HCT116 (cell line): ENCODE measurements at regions not wholly inside any gene's neighbourhood (a gene's known extent, or its start where the extent isn't known, plus 50 kb on each side); places are given as distances from the start of the nearest gene placed in this dataset.

Experiments
- EZH2 ChIP-seq: fragments of 200-600 bp; sonication (generic); IDR thresholded peaks from 2 replicates; pipeline ENCODE4 v1.6.1; 2017; ENCODE audit warnings: antibody characterized with exemption, mixed run types
- FOSL1 ChIP-seq: IDR thresholded peaks from 2 replicates; pipeline ENCODE4 v1.6.1; 2012; ENCODE audit warnings: low read depth
- TCF7L2 ChIP-seq: IDR thresholded peaks from 2 replicates; pipeline ENCODE4 v1.7.0; 2011; ENCODE audit warnings: borderline replicate concordance, inconsistent platforms; ENCODE audit not compliant: insufficient read depth, insufficient read length; ENCODE audit errors: extremely low read depth
- ZNF274 ChIP-seq: fragments of 200-500 bp; sonication (Bioruptor generic); IDR thresholded peaks from 2 replicates; pipeline ENCODE4 v1.6.1; 2014; ENCODE audit warnings: mild to moderate bottlenecking, low read depth, low read length, inconsistent platforms
- TF ChIP-seq, protein P1 (sequence below), 3 experiments: fragments of 200-600 bp in 1 of 3; sonication (generic) in 1 of 3; IDR thresholded peaks in 2 of 3; conservative IDR thresholded peaks in 1 of 3; 2 replicates each; pipeline ENCODE4 v1.5.1; 2012 to 2017; ENCODE audit warnings: low read depth in 2 of 3, low read length in 2 of 3, antibody characterized with exemption in 1 of 3, borderline replicate concordance in 1 of 3, control low read depth in 1 of 3, mild to moderate bottlenecking in 1 of 3, mixed read lengths in 1 of 3, mixed run types in 1 of 3, moderate library complexity in 1 of 3; ENCODE audit not compliant: insufficient read depth in 1 of 3

DNA sequence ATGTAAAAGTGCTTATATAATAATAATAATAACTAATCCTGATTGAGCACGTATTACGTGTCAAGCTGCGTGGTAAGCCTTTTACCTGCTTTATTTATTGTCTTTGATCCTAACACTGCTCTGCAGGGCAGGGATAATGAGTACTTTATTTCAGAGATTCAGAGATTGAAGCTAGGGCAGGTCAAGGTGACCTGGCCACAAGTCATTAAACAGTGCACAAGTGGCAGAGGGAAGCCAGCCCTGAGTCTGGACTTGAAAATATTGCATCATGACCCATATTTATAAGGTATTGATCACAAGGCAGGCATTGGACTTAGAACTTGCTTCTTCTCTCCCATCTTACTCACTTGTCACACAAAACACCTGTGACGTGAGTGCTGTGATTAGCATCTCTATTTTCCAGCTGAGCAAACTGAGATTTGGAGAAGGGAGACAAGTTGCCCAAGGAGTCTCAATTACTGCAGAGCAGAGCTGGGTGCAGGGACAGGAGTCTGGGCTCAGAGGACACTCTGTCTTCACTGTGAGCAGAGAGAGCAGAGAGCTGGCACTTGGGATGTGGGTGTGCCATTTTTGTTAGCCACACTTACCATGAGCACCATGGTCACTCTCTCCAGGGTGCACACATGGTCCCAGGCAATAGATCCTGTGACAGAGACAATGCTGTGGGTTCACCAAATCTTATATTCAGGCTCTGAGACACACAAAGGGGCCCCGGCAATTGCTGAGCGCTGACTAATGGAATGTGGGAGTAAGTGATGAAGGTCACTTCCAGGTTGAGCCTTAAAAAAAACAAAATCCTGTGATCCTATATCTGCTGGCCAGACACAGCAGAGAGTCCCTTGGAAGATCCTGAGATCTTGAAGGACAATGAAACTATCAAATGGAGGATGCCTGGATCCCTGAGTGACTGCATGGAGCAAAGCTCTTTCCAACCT, 113.2 kb upstream of the MED13L start:
- no peak for TF ChIP-seq EZH2
- TF ChIP-seq, protein P1, sequence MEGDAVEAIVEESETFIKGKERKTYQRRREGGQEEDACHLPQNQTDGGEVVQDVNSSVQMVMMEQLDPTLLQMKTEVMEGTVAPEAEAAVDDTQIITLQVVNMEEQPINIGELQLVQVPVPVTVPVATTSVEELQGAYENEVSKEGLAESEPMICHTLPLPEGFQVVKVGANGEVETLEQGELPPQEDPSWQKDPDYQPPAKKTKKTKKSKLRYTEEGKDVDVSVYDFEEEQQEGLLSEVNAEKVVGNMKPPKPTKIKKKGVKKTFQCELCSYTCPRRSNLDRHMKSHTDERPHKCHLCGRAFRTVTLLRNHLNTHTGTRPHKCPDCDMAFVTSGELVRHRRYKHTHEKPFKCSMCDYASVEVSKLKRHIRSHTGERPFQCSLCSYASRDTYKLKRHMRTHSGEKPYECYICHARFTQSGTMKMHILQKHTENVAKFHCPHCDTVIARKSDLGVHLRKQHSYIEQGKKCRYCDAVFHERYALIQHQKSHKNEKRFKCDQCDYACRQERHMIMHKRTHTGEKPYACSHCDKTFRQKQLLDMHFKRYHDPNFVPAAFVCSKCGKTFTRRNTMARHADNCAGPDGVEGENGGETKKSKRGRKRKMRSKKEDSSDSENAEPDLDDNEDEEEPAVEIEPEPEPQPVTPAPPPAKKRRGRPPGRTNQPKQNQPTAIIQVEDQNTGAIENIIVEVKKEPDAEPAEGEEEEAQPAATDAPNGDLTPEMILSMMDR (IDR thresholded peaks at IDR 0.05 in 2 of 3, conservative IDR thresholded peaks at IDR 0.05 in 1 of 3; ENCODE audit: borderline replicate concordance in 1 of 3, insufficient read depth in 1 of 3, low read depth in 2 of 3, low read length in 2 of 3), result no peak
- TF ChIP-seq FOSL1, result no peak
- TF ChIP-seq TCF7L2, result no peak
- TF ChIP-seq ZNF274, result no peak
